ENCODE measurements at regions not wholly inside any gene's neighbourhood (a gene's known extent, or its start where the extent isn't known, plus 50 kb on each side); places are given as distances from the start of the nearest gene placed in this dataset.

- DNase-seq (ENCODE audit: insufficient read length, low spot score), result no peak
- no peak for TF ChIP-seq POU2F2 (IDR thresholded peaks at IDR 0.05; ENCODE audit: low read depth, low read length)
- no peak for TF ChIP-seq SPI1 (IDR thresholded peaks at IDR 0.05; ENCODE audit: low read depth, low read length)
- no peak for TF ChIP-seq POLR2AphosphoS5 (IDR thresholded peaks at IDR 0.05; ENCODE audit: low read depth, low read length)
- TF ChIP-seq POLR2A (IDR thresholded peaks at IDR 0.05; ENCODE audit: low read depth, low read length), result no peak
- TF ChIP-seq PAX5 (IDR thresholded peaks at IDR 0.05; ENCODE audit: insufficient read depth, low read length, severe bottlenecking), result no peak
- TF ChIP-seq TAF1 (IDR thresholded peaks at IDR 0.05; ENCODE audit: low read depth, low read length), result no peak
- FAIRE-seq, result no peak
Observed at GRCh38 chr20:52828199-52828598, 144.0 kb upstream of the TSHZ2 start.

DNA sequence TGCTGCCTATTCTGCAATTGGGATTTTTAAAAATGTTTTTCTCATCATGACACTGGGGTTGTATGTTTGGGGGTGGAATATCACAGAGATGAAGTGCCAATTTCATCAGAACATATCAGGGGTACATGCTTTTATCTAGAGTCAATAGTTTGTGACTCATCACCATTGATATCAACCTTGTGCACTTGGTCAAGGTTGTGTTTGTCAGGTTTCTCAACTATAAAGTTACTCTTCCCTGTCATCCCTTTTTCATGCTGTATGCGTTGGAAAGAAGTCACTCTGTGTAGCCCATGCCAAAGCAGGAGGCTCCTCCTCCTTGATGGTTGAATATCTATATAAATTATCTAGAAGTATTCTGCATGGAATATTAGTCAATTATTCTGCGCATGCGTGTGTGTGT, 145.4 kb upstream of the TSHZ2 start:
- no peak for DNase-seq (ENCODE audit: insufficient read length, low spot score)
- no peak for TF ChIP-seq SPI1 (IDR thresholded peaks at IDR 0.05; ENCODE audit: low read depth, low read length)
- TF ChIP-seq TAF1 (IDR thresholded peaks at IDR 0.05; ENCODE audit: low read depth, low read length), result no peak
- no peak for TF ChIP-seq PAX5 (IDR thresholded peaks at IDR 0.05; ENCODE audit: insufficient read depth, low read length, severe bottlenecking)
- TF ChIP-seq POU2F2 (IDR thresholded peaks at IDR 0.05; ENCODE audit: low read depth, low read length), result no peak
- no peak for TF ChIP-seq POLR2AphosphoS5 (IDR thresholded peaks at IDR 0.05; ENCODE audit: low read depth, low read length)
- no peak for TF ChIP-seq POLR2A (IDR thresholded peaks at IDR 0.05; ENCODE audit: low read depth, low read length)
- FAIRE-seq, result no peak

DNA sequence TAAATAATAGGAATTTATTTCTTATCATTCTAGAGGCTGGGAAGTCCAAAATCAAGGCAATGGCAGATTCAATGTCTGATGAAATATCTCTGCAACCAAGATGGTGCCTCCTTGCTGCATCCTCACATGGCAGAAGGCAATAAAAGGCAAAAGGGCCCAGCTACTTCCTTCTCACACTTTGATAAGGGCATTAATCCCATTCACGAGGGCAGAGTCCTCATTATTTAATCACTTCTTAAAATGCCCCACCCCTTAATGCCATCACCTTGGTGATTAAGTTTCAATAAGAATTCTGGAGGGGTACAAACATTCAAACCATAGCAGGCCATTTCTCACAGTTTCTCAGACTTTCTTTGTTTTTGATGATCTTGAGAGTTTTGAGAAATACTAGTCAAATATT, 145.8 kb upstream of the TSHZ2 start:
- no peak for FAIRE-seq

DNA sequence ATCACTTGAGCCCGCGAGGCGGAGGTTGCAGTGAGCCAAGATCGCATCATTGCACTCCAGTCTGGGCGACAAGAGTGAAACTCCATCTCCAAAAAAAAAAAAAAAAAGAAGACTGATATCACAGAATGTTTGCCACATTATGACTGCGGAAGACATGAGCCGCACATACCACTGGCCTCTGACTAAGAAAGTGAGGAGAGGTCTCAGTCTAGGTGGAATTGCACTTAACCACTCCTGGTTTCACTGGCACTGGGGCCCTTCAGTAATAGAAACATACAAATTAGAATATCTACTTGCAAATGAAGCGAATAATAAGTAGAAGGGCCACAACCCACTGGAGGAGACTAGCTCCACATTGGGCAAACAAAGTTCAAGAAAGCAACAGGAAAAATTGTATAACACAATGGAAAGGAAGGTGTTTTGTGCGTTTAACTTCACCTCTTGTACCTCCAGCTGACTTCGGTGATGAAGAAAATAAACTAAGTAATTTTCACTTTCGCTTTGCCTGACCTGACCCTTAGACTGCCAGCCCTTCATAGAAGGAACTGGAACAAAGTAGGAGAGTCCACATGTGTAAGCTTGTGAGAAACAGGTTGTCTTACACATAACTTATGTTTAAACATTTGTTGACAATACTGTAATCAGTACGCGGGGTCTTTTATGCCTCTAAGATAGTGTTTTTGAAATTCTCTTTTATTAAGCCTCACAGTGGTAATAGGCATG, 147.5 kb upstream of the TSHZ2 start:
- DNase-seq (ENCODE audit: insufficient read length, low spot score) (no peak), FAIRE-seq (no peak)
- TF ChIP-seq PAX5 (IDR thresholded peaks at IDR 0.05; ENCODE audit: insufficient read depth, low read length, severe bottlenecking), result no peak
- no peak for TF ChIP-seq POLR2A (IDR thresholded peaks at IDR 0.05; ENCODE audit: low read depth, low read length)

More for the DNA sequence above, 145.8 kb upstream of the TSHZ2 start:
- DNase-seq (ENCODE audit: insufficient read length, low spot score), result no peak
- no peak for TF ChIP-seq POU2F2 (IDR thresholded peaks at IDR 0.05; ENCODE audit: low read depth, low read length)
- TF ChIP-seq PAX5 (IDR thresholded peaks at IDR 0.05; ENCODE audit: insufficient read depth, low read length, severe bottlenecking), result no peak
- no peak for TF ChIP-seq SPI1 (IDR thresholded peaks at IDR 0.05; ENCODE audit: low read depth, low read length)
- no peak for TF ChIP-seq POLR2A (IDR thresholded peaks at IDR 0.05; ENCODE audit: low read depth, low read length)

- DNase-seq (ENCODE audit: insufficient read length, low spot score), result no peak
- TF ChIP-seq TAF1 (IDR thresholded peaks at IDR 0.05; ENCODE audit: low read depth, low read length) (no peak), PAX5 (IDR thresholded peaks at IDR 0.05; ENCODE audit: insufficient read depth, low read length, severe bottlenecking) (no peak), POLR2A (IDR thresholded peaks at IDR 0.05; ENCODE audit: low read depth, low read length) (no peak), POU2F2 (IDR thresholded peaks at IDR 0.05; ENCODE audit: low read depth, low read length) (no peak), SPI1 (IDR thresholded peaks at IDR 0.05; ENCODE audit: low read depth, low read length) (no peak), POLR2AphosphoS5 (IDR thresholded peaks at IDR 0.05; ENCODE audit: low read depth, low read length) (no peak)
- no peak for FAIRE-seq
Observed at GRCh38 chr20:52823303-52823702, 148.9 kb upstream of the TSHZ2 start.

DNA sequence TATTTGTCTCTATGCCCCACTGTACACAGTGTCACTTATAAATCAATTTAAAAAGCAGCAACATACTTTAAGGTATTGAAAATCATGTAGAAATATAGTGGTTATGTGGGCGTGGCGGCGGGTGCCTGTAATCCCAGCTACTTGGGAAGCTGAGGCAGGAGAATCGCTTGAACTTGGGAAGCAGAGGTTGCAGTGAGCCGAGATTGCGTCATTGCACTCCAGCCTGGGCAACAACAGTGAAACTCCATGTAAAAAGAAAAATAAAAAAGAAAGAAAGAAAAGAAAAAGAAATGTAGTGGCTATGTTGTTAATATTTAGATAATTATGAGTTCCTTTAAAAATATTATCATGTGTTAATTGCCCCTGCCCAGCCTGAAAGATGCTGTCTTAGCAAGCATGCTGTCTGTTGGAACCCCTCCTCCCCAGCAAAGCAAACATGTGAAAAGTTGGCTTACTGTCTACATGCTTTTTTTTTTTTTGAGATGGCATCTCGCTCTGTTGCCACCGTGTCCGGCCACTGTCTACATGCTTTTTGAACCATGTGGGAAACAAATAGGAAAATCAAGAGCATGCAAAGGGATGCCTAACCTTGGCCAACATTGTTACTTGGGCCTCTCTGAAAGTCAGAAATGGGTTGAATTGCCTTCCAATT, 151.4 kb upstream of the TSHZ2 start:
- no peak for DNase-seq (ENCODE audit: insufficient read length, low spot score)
- FAIRE-seq, result no peak
- TF ChIP-seq POLR2A (IDR thresholded peaks at IDR 0.05; ENCODE audit: low read depth, low read length) (no peak), POU2F2 (IDR thresholded peaks at IDR 0.05; ENCODE audit: low read depth, low read length) (no peak), POLR2AphosphoS5 (IDR thresholded peaks at IDR 0.05; ENCODE audit: low read depth, low read length) (no peak), TAF1 (IDR thresholded peaks at IDR 0.05; ENCODE audit: low read depth, low read length) (no peak), SPI1 (IDR thresholded peaks at IDR 0.05; ENCODE audit: low read depth, low read length) (no peak), PAX5 (IDR thresholded peaks at IDR 0.05; ENCODE audit: insufficient read depth, low read length, severe bottlenecking) (no peak)

DNA sequence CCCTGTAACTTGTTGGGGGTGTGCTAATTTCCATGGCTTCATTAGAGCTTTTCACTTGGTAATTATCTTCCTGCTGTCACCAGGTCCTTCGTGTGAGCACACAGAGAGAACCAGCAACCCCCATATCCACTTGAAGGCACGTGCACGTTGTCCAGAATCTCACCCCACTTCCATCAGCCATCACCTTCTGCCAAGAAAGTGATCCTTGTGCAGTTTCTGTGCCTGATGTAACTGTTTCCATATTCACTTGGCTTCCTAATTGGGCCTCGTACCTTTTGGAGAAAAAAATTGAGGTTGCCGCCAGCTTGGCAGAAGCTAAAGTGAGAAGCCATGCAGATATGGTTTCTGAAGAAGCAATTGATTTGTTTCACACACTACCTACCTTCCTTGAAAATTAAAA, 153.7 kb upstream of the TSHZ2 start:
- TF ChIP-seq SPI1 (IDR thresholded peaks at IDR 0.05; ENCODE audit: low read depth, low read length), result no peak
- FAIRE-seq, result no peak
- no peak for DNase-seq (ENCODE audit: insufficient read length, low spot score)

DNA sequence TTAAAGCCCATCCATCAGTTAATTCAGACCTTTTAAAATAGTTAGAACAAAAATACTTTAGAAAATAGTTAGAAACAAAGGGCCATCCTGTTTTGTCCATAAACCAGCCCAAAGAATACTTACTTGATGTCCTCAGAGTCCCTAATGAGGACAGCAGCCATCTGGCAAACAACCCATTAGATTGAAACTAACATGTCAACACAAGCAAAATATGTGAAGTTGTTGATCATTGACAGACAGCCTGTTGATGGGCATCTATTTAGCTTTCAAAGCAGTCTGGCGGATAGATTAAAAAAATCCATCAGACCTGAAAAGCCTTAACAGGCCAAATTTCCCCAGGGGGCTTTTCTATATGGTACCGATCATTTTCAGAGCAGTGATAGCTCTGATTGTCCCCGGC, 154.2 kb upstream of the TSHZ2 start:
- DNase-seq (ENCODE audit: insufficient read length, low spot score) (no peak), FAIRE-seq (no peak)
- TF ChIP-seq TAF1 (IDR thresholded peaks at IDR 0.05; ENCODE audit: low read depth, low read length), result no peak
- no peak for TF ChIP-seq POU2F2 (IDR thresholded peaks at IDR 0.05; ENCODE audit: low read depth, low read length)
- no peak for TF ChIP-seq PAX5 (IDR thresholded peaks at IDR 0.05; ENCODE audit: insufficient read depth, low read length, severe bottlenecking)
- TF ChIP-seq POLR2A (IDR thresholded peaks at IDR 0.05; ENCODE audit: low read depth, low read length), result no peak
- no peak for TF ChIP-seq SPI1 (IDR thresholded peaks at IDR 0.05; ENCODE audit: low read depth, low read length)
- no peak for TF ChIP-seq POLR2AphosphoS5 (IDR thresholded peaks at IDR 0.05; ENCODE audit: low read depth, low read length)

GRCh38 chr20:52817511-52817910, 154.6 kb upstream of the TSHZ2 start:
- no peak for FAIRE-seq
- TF ChIP-seq POLR2AphosphoS5 (IDR thresholded peaks at IDR 0.05; ENCODE audit: low read depth, low read length), result no peak
- TF ChIP-seq PAX5 (IDR thresholded peaks at IDR 0.05; ENCODE audit: insufficient read depth, low read length, severe bottlenecking), result no peak
- no peak for TF ChIP-seq POU2F2 (IDR thresholded peaks at IDR 0.05; ENCODE audit: low read depth, low read length)
- TF ChIP-seq SPI1 (IDR thresholded peaks at IDR 0.05; ENCODE audit: low read depth, low read length), result no peak
- TF ChIP-seq POLR2A (IDR thresholded peaks at IDR 0.05; ENCODE audit: low read depth, low read length), result no peak
- no peak for TF ChIP-seq TAF1 (IDR thresholded peaks at IDR 0.05; ENCODE audit: low read depth, low read length)
- DNase-seq (ENCODE audit: insufficient read length, low spot score), result no peak

GRCh38 chr20:52814371-52814770, 157.8 kb upstream of the TSHZ2 start:
- DNase-seq (ENCODE audit: insufficient read length, low spot score) (no peak), FAIRE-seq (no peak)
- TF ChIP-seq TAF1 (IDR thresholded peaks at IDR 0.05; ENCODE audit: low read depth, low read length) (no peak), PAX5 (IDR thresholded peaks at IDR 0.05; ENCODE audit: insufficient read depth, low read length, severe bottlenecking) (no peak), SPI1 (IDR thresholded peaks at IDR 0.05; ENCODE audit: low read depth, low read length) (no peak), POLR2AphosphoS5 (IDR thresholded peaks at IDR 0.05; ENCODE audit: low read depth, low read length) (no peak), POU2F2 (IDR thresholded peaks at IDR 0.05; ENCODE audit: low read depth, low read length) (no peak), POLR2A (IDR thresholded peaks at IDR 0.05; ENCODE audit: low read depth, low read length) (no peak)
